22Rv1 (cell line): ENCODE measurements at regions not wholly inside any gene's neighbourhood (a gene's known extent, or its start where the extent isn't known, plus 50 kb on each side); places are given as distances from the start of the nearest gene placed in this dataset.

ENCODE experiments used
- H3K27ac ChIP-seq: fragments of 450-650 bp; 2 replicates; pipeline ENCODE4 v1.5.1; 2017
- CTCF ChIP-seq: fragments of 450-650 bp; IDR thresholded peaks from 2 replicates; pipeline ENCODE4 v1.5.1; 2017; ENCODE audit warnings: mild to moderate bottlenecking
- ZFX ChIP-seq: fragments of 450-650 bp; IDR thresholded peaks from 2 replicates; pipeline ENCODE4 v1.6.1; 2017; ENCODE audit warnings: antibody characterized with exemption, borderline replicate concordance

- H3K27ac ChIP-seq, result no peak overlapping the region
- TF ChIP-seq ZFX (no peak), CTCF (no peak)
Measured at GRCh38 chr11:127223633-127224032, 223.1 kb upstream of the KIRREL3 start.

- H3K27ac ChIP-seq, result no peak overlapping the region
- no peak for TF ChIP-seq CTCF
- TF ChIP-seq ZFX, result no peak
Measured at GRCh38 chr11:127223026-127223425, 222.5 kb upstream of the KIRREL3 start.

- TF ChIP-seq CTCF (no peak), ZFX (no peak)
- no peak overlapping the region for H3K27ac ChIP-seq
Measured at GRCh38 chr11:127219704-127220103, 219.1 kb upstream of the KIRREL3 start.

DNA sequence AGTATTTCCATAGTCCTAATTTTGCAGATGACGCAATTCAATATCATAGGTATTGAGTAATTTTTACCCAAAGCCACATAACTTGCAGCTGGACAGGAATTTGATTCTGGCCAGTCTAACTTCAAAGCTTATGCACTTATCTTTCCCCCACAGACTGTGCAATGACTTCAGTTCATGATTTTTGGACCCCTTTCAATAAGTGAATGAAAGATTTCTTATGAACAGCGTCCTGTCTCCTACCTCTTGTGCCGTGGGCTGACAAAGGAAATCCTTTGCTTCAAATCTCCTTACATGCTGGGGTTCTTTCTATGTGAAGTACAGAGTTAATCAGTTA is 217.7 kb upstream of the KIRREL3 start:
- no peak overlapping the region for H3K27ac ChIP-seq
- TF ChIP-seq CTCF (no peak), ZFX (no peak)

DNA sequence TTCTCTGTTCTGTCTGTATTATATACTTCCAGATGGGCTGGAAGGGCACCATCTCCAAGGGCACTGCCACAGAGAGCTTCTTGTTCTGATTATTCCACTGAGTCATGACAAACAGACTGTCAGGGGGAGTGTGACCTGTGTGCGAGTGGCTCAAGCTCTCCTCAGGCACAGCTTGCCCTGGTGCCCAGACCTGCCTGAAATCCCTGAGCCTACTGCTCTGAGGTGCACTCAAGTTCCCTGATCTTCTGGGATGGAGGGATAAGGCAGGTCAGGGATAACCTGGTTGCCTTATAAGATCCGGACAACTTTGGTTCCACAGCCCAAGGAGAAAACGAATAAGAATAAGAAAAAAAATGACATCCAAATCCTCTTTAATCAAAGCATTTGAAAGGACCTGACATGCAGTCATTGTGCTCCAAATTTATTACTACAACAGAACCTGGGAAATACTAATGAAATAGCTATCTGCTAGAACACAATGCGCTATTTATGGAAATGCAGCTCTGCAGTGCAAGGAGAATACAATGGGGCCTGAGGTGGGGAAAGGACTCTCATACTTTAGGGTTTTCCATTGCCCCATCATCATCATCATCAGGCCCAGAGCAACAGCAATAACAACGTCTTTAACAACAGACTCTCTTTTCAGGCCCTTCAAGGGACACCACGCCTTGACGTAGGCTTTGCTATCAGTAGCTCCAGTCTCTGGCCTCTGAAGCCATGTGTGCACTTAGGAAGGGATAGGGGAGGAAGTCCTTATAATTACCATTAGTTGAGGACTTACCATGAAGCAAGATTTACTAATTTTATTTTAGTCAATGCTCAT is 217.1 kb upstream of the KIRREL3 start:
- H3K27ac ChIP-seq, result no peak overlapping the region
- no peak for TF ChIP-seq CTCF
- no peak for TF ChIP-seq ZFX

- no peak for TF ChIP-seq ZFX
- no peak for TF ChIP-seq CTCF
- H3K27ac ChIP-seq, result no peak overlapping the region
Measured at GRCh38 chr11:127205688-127206217, 205.2 kb upstream of the KIRREL3 start.

GRCh38 chr11:127203490-127203889 is 202.9 kb upstream of the KIRREL3 start:
- H3K27ac ChIP-seq, result no peak overlapping the region
- TF ChIP-seq CTCF (no peak), ZFX (no peak)
